Stomach (tissue), 8 donors: ENCODE measurements at regions not wholly inside any gene's neighbourhood (a gene's known extent, or its start where the extent isn't known, plus 50 kb on each side); places are given as distances from the start of the nearest gene placed in this dataset.

Experiments
- DNase-seq, 2 donors: peaks; one replicate each; pipeline versions ENCODE4 v3.0.0 to v3.0.0-alpha.2; 2013 to 2019
- H3K27ac ChIP-seq, 5 donors: fragments of 200-600 bp in 4 of 5; sonication (generic) in 4 of 5; one replicate each; pipeline ENCODE4 v1.5.1; 2013 to 2019; ENCODE audit warnings: mild to moderate bottlenecking in 1 of 5, moderate library complexity in 1 of 5
- H3K27me3 ChIP-seq, 3 donors: fragments of 200-600 bp; sonication (generic); one replicate each; pipeline ENCODE4 v1.5.1; 2017 to 2019; ENCODE audit warnings: mixed run types in 1 of 3
- H3K36me3 ChIP-seq, 4 donors: fragments of 200-600 bp; sonication (generic); 1 replicate in 3 of 4; 2 replicates in 1 of 4; pipeline ENCODE4 v1.5.1; 2016 to 2019
- H3K4me1 ChIP-seq, 4 donors: fragments of 200-600 bp; sonication (generic); one replicate each; pipeline ENCODE4 v1.5.1; 2016 to 2019
- H3K4me3 ChIP-seq, 4 donors: fragments of 200-600 bp; sonication (generic) in 3 of 4; one replicate each; pipeline ENCODE4 v1.5.1; 2016 to 2019; ENCODE audit warnings: mild to moderate bottlenecking in 1 of 4
- H3K9me3 ChIP-seq, 4 donors: fragments of 200-600 bp; sonication (generic); one replicate each; pipeline ENCODE4 v1.5.1; 2016 to 2019
- EP300 ChIP-seq: sonication (generic); formaldehyde crosslinking; IDR thresholded peaks from one replicate; pipeline ENCODE4 v1.6.1; 2017; ENCODE audit warnings: antibody characterized with exemption
- POLR2A ChIP-seq, 4 donors: fragments of 450-650 bp; IDR thresholded peaks; one replicate each; pipeline ENCODE4 v1.6.1; 2016; ENCODE audit warnings: antibody characterized with exemption in 4 of 4, control low read depth in 2 of 4, mild to moderate bottlenecking in 1 of 4, moderate library complexity in 1 of 4
- POLR2AphosphoS5 ChIP-seq, 3 donors: sonication (generic); formaldehyde crosslinking; IDR thresholded peaks; one replicate each; pipeline ENCODE4 v1.6.1; 2016; ENCODE audit warnings: antibody characterized with exemption in 3 of 3
- WGBS, 5 donors: extraction: QIAGEN DNeasy Blood & Tissue Kit in 3 of 5; methylation state at CpG; one replicate each; pipeline versions ENCODE4 v1.1.5 to v1.1.7; 2013 to 2018; 5-methylcytosine and 5-hydroxymethylcytosine counted together
- intact Hi-C: fragments of 100-400 bp; cut with DNase I; formaldehyde crosslinking; loops from one replicate; pipeline ENCODE4 v1.15.1; 2023; ENCODE audit warnings: low total_unique reads
- TF ChIP-seq, protein P1 (sequence below), 7 experiments: fragments of 450-650 bp in 4 of 7; fragments of 200-600 bp in 3 of 7; sonication (generic) in 3 of 7; IDR thresholded peaks; one replicate each; pipeline ENCODE4 v1.5.1; 2016 to 2019; ENCODE audit warnings: antibody characterized with exemption in 7 of 7, control low read depth in 2 of 7, mild to moderate bottlenecking in 1 of 7
- donor health status: healthy with polysubstance abuse.
- donor health status: Bipolar disorder and iron deficiency.
- donor health status: healthy.

DNA sequence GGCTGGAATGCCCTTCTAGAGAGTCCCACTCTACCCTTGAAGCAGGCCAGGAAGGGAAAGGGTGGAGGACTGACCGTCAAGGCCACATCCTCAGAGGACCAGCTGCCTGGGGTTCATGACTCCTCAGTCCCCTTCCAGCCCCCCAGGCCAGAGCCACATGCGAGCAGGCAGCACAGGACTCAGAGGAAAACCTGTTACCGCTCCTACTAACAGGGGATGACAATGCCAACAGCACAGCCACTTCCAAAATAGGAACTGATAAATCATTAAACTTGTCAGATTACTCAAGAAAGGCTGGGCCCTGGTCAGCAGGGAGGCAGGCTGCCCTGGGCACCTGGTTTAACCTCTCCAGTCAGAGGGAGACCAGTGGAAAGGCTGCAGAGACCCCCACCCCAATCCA, 206.2 kb upstream of the SDK2 start:
- Histone ChIP-seq H3K27ac (no peak overlapping the region), H3K27me3 (peaks cover 0 to 7% (median 0%) of the 10 kb centered on the region in 3 donors), H3K9me3 (peaks cover 0 to 7% (median 3%) of the 10 kb centered on the region in 4 donors), H3K4me3 (no peak overlapping the region), H3K4me1 (no peaks in the 10 kb centered on the region), H3K36me3 (no peaks in the 10 kb centered on the region)
- WGBS, 5 donors: 57 to 74% (median 62%) methylated on average over 2 to 3 of the region's 3 CpGs
- intact Hi-C loops: no loop called here
- no peak for DNase-seq
- TF ChIP-seq EP300 (no peak), POLR2AphosphoS5 (IDR thresholded peaks at IDR 0.05) (no peak), POLR2A (IDR thresholded peaks at IDR 0.05) (no peak)
- TF ChIP-seq, protein P1, sequence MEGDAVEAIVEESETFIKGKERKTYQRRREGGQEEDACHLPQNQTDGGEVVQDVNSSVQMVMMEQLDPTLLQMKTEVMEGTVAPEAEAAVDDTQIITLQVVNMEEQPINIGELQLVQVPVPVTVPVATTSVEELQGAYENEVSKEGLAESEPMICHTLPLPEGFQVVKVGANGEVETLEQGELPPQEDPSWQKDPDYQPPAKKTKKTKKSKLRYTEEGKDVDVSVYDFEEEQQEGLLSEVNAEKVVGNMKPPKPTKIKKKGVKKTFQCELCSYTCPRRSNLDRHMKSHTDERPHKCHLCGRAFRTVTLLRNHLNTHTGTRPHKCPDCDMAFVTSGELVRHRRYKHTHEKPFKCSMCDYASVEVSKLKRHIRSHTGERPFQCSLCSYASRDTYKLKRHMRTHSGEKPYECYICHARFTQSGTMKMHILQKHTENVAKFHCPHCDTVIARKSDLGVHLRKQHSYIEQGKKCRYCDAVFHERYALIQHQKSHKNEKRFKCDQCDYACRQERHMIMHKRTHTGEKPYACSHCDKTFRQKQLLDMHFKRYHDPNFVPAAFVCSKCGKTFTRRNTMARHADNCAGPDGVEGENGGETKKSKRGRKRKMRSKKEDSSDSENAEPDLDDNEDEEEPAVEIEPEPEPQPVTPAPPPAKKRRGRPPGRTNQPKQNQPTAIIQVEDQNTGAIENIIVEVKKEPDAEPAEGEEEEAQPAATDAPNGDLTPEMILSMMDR (IDR thresholded peaks at IDR 0.05): no peak

DNA sequence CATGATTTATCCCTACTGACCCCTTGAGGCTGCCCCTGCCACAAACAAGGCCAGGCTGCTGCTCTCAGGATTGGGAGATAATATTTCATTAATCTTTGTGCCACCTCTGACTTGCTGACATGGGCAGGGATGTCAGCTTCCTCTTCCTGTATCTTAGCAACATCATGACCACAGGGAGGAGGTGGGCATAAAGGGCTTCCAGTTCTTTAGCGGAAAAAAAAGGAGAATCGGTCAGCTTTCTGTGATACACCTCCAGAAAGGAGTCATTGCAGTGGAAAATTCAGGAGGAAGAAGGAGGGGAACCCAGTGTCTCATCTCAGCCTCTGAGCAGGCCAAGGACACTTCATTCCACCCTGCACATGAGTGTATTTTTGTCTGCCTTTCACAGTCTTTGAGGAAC, 206.8 kb upstream of the SDK2 start:
- DNase-seq: no peak
- TF ChIP-seq EP300 (no peak), POLR2A (IDR thresholded peaks at IDR 0.05) (no peak), POLR2AphosphoS5 (IDR thresholded peaks at IDR 0.05) (no peak)
- TF ChIP-seq, protein P1 (IDR thresholded peaks at IDR 0.05): no peak
- WGBS, 5 donors: 49 to 87% (median 67%) methylated on average over 2 of the region's 2 CpGs

DNA sequence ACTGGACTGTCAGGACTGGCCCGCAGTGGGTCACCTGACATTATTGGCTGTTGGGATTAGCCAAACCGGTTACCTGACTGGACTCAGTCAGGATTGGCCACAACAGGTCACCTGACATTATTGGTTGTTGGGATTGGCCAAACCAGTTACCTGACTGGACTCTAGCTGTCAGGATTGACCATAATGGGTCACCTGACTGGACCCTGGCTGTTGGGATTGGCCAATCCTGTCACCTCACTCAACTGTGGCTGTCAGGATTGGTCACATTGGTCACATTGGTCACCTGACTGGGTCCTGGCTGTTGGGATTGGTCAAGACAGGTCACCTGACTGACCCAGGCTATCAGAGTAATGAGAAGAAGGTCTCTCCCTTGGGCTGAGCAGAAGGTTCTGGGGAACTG, 207.7 kb upstream of the SDK2 start:
- Histone ChIP-seq H3K27ac (no peak overlapping the region), H3K36me3 (no peaks in the 10 kb centered on the region), H3K4me1 (no peaks in the 10 kb centered on the region), H3K4me3 (no peak overlapping the region), H3K27me3 (peaks cover 0 to 22% (median 0%) of the 10 kb centered on the region in 3 donors), H3K9me3 (peaks cover 0 to 11% (median 5%) of the 10 kb centered on the region in 4 donors)
- TF ChIP-seq EP300 (no peak), POLR2AphosphoS5 (IDR thresholded peaks at IDR 0.05) (no peak), POLR2A (IDR thresholded peaks at IDR 0.05) (no peak)
- TF ChIP-seq, protein P1 (IDR thresholded peaks at IDR 0.05): no peak
- no peak for DNase-seq
- intact Hi-C loops: no loop called here
- 87 to 96% (median 94%) methylated on average over 2 of the region's 2 CpGs for WGBS, 5 donors

More for the DNA sequence above, 206.8 kb upstream of the SDK2 start:
- no peak overlapping the region for H3K27ac ChIP-seq
- no peak overlapping the region for H3K4me3 ChIP-seq
- intact Hi-C loops: no loop called here
- H3K9me3 ChIP-seq: peaks cover 0 to 11% (median 5%) of the 10 kb centered on the region in 4 donors
- H3K27me3 ChIP-seq: peaks cover 0 to 14% (median 0%) of the 10 kb centered on the region in 3 donors
- H3K4me1 ChIP-seq: no peaks in the 10 kb centered on the region
- no peaks in the 10 kb centered on the region for H3K36me3 ChIP-seq

DNA sequence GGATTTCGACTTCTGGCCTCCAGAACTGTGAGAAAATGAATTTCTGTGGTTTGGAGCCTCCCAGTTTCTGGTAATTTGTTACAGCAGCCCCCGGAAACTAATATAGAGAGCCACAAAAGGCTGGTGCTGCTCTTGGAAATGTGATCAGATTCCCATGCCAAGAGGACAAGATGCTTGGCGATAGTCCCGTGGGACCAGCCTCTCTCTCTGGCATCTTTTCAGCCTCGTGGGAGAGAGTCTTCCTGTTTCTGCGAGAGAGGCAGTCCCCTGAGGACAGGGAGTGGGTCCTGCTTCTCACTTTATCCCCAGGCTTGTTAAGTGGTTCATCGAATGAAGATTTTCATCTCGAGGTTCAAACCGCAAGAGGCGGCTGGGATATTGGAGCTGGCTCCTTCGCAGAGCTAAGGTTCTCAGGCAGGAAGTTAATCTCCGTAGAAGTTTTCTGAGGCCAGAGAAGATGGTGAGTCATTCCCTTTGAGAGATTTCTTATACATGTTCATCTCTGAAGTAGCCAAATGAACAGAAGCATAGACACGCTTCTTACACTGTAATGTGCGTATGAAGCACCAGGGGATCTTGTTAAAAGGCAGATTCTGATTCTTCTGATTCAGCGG, 211.6 kb upstream of the SDK2 start:
- H3K9me3 ChIP-seq: peaks cover 0 to 11% (median 5%) of the 10 kb centered on the region in 4 donors
- peaks cover 0 to 34% (median 0%) of the 10 kb centered on the region in 3 donors for H3K27me3 ChIP-seq
- peaks cover 0 to under 1% (median 0%) of the 10 kb centered on the region in 4 donors for H3K4me1 ChIP-seq
- TF ChIP-seq, protein P1 (IDR thresholded peaks at IDR 0.05): no peak
- TF ChIP-seq POLR2A (IDR thresholded peaks at IDR 0.05) (no peak), POLR2AphosphoS5 (IDR thresholded peaks at IDR 0.05) (no peak), EP300 (no peak)
- H3K36me3 ChIP-seq: no peaks in the 10 kb centered on the region
- no peak overlapping the region for H3K4me3 ChIP-seq
- 76 to 88% (median 85%) methylated on average over 15 of the region's 15 CpGs for WGBS, 5 donors
- no peak overlapping the region for H3K27ac ChIP-seq
- DNase-seq: no peak
- intact Hi-C loops: no loop called here
